GM21529 (cell line): ENCODE measurements at regions not wholly inside any gene's neighbourhood (a gene's known extent, or its start where the extent isn't known, plus 50 kb on each side); places are given as distances from the start of the nearest gene placed in this dataset.
"Not testable (repeated sequence)": the region's sequence is repeated elsewhere in the genome, so short reads cannot be mapped to it uniquely, and the experiment has no call there.

Experiments used
- ATAC-seq: cut with Tn5 transposase; IDR thresholded peaks from one replicate; pipeline ENCODE4 v1.9.1; 2021; ENCODE audit not compliant: unreplicated experiment

- no peak for ATAC-seq
Measured at GRCh38 chr2:88396209-88396608, 56.3 kb downstream of the FOXI3 start.

GRCh38 chr2:88377641-88377991, 74.9 kb downstream of the FOXI3 start:
- no peak for ATAC-seq

- no peak for ATAC-seq
Measured at GRCh38 chr2:88372042-88372441, 80.5 kb downstream of the FOXI3 start.

- not testable (repeated sequence) for ATAC-seq
Measured at GRCh38 chr2:88365408-88365807, 87.1 kb downstream of the FOXI3 start.

- ATAC-seq, result no peak
Measured at GRCh38 chr2:88355486-88355885, 97.0 kb downstream of the FOXI3 start.

- no peak for ATAC-seq
Measured at GRCh38 chr2:88351249-88351601, 101.3 kb downstream of the FOXI3 start.

GRCh38 chr2:88350331-88351248, 101.9 kb downstream of the FOXI3 start:
- ATAC-seq, result peak; percentile 64

GRCh38 chr2:88345842-88346241, 106.7 kb downstream of the FOXI3 start:
- no peak for ATAC-seq

GRCh38 chr2:88342749-88343148, 109.7 kb downstream of the FOXI3 start:
- ATAC-seq, result no peak

- no peak for ATAC-seq
Measured at GRCh38 chr2:88334418-88334817, 118.1 kb downstream of the FOXI3 start.

GRCh38 chr2:88331239-88331638, 121.3 kb downstream of the FOXI3 start:
- no peak for ATAC-seq

GRCh38 chr2:88329815-88330603, 122.5 kb downstream of the FOXI3 start:
- peak; percentile 74 for ATAC-seq

GRCh38 chr2:88321449-88322248, 130.8 kb downstream of the FOXI3 start:
- no peak for ATAC-seq

GRCh38 chr2:88320076-88320773, 132.3 kb downstream of the FOXI3 start:
- ATAC-seq, result no peak

- no peak for ATAC-seq
Measured at GRCh38 chr2:88318956-88319330, 133.6 kb downstream of the FOXI3 start.

GRCh38 chr2:88318071-88318955, 134.2 kb downstream of the FOXI3 start:
- ATAC-seq, result no peak

- no peak for ATAC-seq
Measured at GRCh38 chr2:88310787-88311186, 140.6 kb downstream of the THNSL2 start.

GRCh38 chr2:88307817-88308216, 137.7 kb downstream of the THNSL2 start:
- ATAC-seq, result no peak

GRCh38 chr2:88303865-88304264, 133.7 kb downstream of the THNSL2 start:
- ATAC-seq, result no peak

- ATAC-seq, result no peak
Measured at GRCh38 chr2:88296247-88296646, 126.1 kb downstream of the THNSL2 start.
